GM23248 (cell line): ENCODE measurements at regions not wholly inside any gene's neighbourhood (a gene's known extent, or its start where the extent isn't known, plus 50 kb on each side); places are given as distances from the start of the nearest gene placed in this dataset.

Experiments
- EZH2 ChIP-seq: fragments of 200-600 bp; sonication (generic); IDR thresholded peaks from 2 replicates; pipeline ENCODE4 v1.6.1; 2018; ENCODE audit warnings: antibody characterized with exemption, mild to moderate bottlenecking; ENCODE audit not compliant: insufficient read depth, poor library complexity, severe bottlenecking
- EZH2phosphoT487 ChIP-seq: fragments of 200-600 bp; sonication (generic); IDR thresholded peaks from 2 replicates; pipeline ENCODE4 v1.6.1; 2018; ENCODE audit warnings: antibody characterized with exemption, moderate library complexity, mild to moderate bottlenecking, low read depth; ENCODE audit not compliant: insufficient read depth

DNA sequence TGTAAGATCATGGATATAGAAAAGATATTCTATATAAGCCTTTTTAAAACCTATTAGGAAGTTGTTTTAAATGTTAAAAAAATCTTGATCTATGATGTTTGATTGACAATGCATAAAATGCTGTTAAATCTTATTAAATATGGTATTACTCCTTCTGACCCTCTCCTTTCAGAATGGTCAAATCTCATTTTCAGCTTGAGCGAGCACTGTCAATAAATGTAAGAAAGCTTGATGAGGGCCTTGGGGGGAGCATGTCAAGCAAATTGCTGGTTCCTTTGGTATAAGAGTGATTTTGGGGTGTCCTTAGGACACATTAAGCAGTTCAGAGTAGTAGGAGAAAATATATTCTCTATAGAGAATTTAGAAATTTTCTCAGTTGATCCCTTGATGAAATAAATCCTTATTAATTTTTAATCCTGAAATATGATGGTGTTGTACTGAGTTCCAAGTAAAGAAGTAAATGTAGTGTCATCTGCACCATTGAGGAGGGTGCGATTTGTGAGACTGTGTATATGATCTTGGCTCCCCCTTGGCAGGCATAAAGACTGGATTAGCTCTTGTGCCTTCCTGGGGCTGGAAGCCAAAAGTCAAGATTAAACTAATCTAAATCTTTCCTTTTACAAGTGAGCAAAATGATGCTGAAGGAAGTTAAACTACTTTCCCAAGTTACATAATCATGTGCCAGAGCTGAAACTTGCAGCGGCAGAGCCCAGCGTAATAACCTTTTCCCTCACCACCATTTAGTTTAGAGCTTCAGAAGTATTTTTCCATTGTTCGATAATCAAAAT, 82.6 kb upstream of the ANK2 start:
- TF ChIP-seq EZH2 (no peak), EZH2phosphoT487 (no peak)
